ENCODE measurements at regions not wholly inside any gene's neighbourhood (a gene's known extent, or its start where the extent isn't known, plus 50 kb on each side); places are given as distances from the start of the nearest gene placed in this dataset.
"Not testable (repeated sequence)": the region's sequence is repeated elsewhere in the genome, so short reads cannot be mapped to it uniquely, and the experiment has no call there.

- Histone ChIP-seq H3K27me3 (ENCODE audit: insufficient read depth, poor library complexity, severe bottlenecking) (no peaks in the 10 kb centered on the region), H3K4me3 (replicated peaks; ENCODE audit: insufficient read depth, low read length) (no peak overlapping the region), H3K27ac (replicated peaks) (no peak overlapping the region)
- TF ChIP-seq SPI1 (IDR thresholded peaks at IDR 0.05; ENCODE audit: borderline replicate concordance, low read depth), result no peak
- no peak for TF ChIP-seq GABPA (IDR thresholded peaks at IDR 0.05; ENCODE audit: low read depth)
- no peak for TF ChIP-seq REST (IDR thresholded peaks at IDR 0.05; ENCODE audit: insufficient replicate concordance, low read depth)
- no peak for TF ChIP-seq POLR2AphosphoS5 (IDR thresholded peaks at IDR 0.05; ENCODE audit: low read depth)
- TF ChIP-seq CTCF (IDR thresholded peaks at IDR 0.05; ENCODE audit: insufficient read depth, low read length), result no peak
- DNase-seq (ENCODE audit: low read depth in 1 of 2, low spot score in 1 of 2), result no peak
Observed at GRCh38 chr12:107378609-107379008, 285.3 kb upstream of the CRY1 start.

DNA sequence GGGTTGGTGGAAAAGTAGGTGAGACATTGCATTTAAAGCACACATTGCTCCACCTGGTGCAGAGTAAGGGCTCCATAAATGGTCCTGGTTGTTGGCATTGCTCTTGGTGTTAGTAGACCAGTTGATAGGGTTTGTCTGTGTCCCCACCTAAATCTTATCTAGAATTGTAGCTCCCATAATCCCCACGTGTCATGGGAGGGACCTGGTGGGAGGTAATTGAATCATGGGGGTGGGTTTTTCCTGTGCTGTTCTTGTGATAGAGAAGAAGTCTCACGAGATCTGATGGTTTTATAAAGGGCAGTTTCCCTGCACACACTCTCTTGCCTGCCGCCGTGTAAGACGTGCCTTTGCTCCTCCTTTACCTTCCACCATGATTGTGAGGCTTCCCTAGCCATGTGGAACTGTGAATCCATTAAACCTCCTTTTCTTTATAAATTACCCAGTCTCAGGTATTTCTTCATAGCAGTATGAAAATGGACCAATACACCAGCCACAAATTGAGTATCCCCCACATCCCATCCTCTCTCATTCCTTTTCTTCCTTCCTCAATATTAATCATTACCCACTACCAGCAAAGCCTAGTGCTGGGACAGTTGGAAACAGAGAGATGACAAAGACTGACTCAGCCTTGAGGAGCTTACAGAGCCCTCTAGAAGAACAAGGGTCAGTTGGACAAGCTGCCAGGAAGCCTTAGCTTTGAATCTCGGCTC, 285.9 kb upstream of the CRY1 start:
- not testable (repeated sequence) for H3K4me3 ChIP-seq (replicated peaks; ENCODE audit: insufficient read depth, low read length); DNase-seq (ENCODE audit: low read depth in 1 of 2, low spot score in 1 of 2)

DNA sequence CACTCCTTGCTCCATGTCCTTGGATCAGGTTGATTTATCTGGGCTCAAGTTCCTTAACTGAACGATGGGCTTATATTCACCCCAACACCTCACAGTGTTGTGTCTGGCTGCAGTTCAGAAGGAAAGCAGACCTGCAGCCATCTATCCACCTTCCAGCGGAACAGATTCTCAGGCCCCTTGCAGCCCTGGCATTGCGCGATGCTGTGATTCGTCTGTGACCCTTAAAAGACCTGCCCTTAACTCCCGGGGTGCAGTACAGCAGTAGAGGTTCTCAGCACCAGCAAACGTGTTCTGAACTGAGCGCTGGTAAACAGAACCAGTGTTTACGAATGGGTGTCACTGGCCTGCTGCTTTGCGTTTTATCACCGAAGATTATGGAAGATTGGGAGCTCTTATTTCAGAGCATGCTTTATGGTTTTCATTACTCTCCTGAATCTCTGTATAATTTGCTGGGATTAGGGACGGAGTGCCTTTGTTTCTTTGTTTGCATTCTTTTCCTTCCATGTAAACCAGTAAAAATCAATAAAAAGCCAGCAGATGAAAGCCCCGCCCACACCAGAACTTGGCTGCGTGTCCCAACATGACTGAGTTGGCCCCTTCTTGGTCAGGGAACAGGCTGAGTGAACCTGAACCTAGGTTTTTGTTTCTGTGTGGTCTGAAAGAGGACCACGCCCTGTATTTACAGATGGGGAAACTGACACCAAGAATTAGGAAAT, 286.7 kb upstream of the CRY1 start:
- Histone ChIP-seq H3K27me3 (ENCODE audit: insufficient read depth, poor library complexity, severe bottlenecking) (no peaks in the 10 kb centered on the region), H3K4me3 (replicated peaks; ENCODE audit: insufficient read depth, low read length) (no peak overlapping the region), H3K27ac (replicated peaks) (no peak overlapping the region)
- no peak for TF ChIP-seq SPI1 (IDR thresholded peaks at IDR 0.05; ENCODE audit: borderline replicate concordance, low read depth)
- no peak for TF ChIP-seq GABPA (IDR thresholded peaks at IDR 0.05; ENCODE audit: low read depth)
- no peak for TF ChIP-seq REST (IDR thresholded peaks at IDR 0.05; ENCODE audit: insufficient replicate concordance, low read depth)
- TF ChIP-seq POLR2AphosphoS5 (IDR thresholded peaks at IDR 0.05; ENCODE audit: low read depth), result no peak
- no peak for TF ChIP-seq CTCF (IDR thresholded peaks at IDR 0.05; ENCODE audit: insufficient read depth, low read length)
- DNase-seq (ENCODE audit: low read depth in 1 of 2, low spot score in 1 of 2), result no peak

More for the DNA sequence above, 285.9 kb upstream of the CRY1 start:
- not testable (repeated sequence) for H3K27me3 ChIP-seq (ENCODE audit: insufficient read depth, poor library complexity, severe bottlenecking); H3K27ac ChIP-seq (replicated peaks)

DNA sequence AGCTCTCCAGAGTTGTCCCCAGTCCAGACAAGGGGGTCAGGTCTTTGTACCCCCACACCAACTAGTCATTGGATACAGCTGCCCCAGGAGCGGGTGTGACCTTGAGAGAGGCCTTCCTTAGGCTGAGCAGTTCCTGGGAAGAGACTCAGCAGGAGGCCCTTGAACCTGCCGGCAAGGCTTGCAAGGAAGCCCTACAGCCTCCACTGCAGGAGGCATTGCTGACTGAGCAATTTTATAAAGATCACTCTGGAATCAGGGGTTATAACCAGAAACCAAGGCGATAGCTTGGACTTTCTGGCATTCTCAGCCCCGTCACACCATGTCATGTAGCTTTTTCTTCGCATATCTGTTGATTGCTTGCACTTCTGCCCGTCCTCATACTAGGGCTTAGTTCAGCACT, 291.3 kb upstream of the CRY1 start:
- Histone ChIP-seq H3K27ac (replicated peaks) (no peak overlapping the region), H3K4me3 (replicated peaks; ENCODE audit: insufficient read depth, low read length) (no peak overlapping the region), H3K27me3 (ENCODE audit: insufficient read depth, poor library complexity, severe bottlenecking) (no peaks in the 10 kb centered on the region)
- no peak for DNase-seq (ENCODE audit: low read depth in 1 of 2, low spot score in 1 of 2)
- no peak for TF ChIP-seq POLR2AphosphoS5 (IDR thresholded peaks at IDR 0.05; ENCODE audit: low read depth)
- TF ChIP-seq SPI1 (IDR thresholded peaks at IDR 0.05; ENCODE audit: borderline replicate concordance, low read depth), result no peak
- no peak for TF ChIP-seq GABPA (IDR thresholded peaks at IDR 0.05; ENCODE audit: low read depth)
- TF ChIP-seq CTCF (IDR thresholded peaks at IDR 0.05; ENCODE audit: insufficient read depth, low read length), result no peak
- no peak for TF ChIP-seq REST (IDR thresholded peaks at IDR 0.05; ENCODE audit: insufficient replicate concordance, low read depth)

Measured in HL-60 (cell line).